Inferior parietal cortex (tissue), 1 donor: ENCODE measurements at regions not wholly inside any gene's neighbourhood (a gene's known extent, or its start where the extent isn't known, plus 50 kb on each side); places are given as distances from the start of the nearest gene placed in this dataset.
"Not testable (repeated sequence)": the region's sequence is repeated elsewhere in the genome, so short reads cannot be mapped to it uniquely, and the experiment has no call there.

Experiments used
- DNase-seq: peaks from one replicate; pipeline ENCODE4 v3.0.0-alpha.2; 2016; ENCODE audit errors: extremely low spot score

DNA sequence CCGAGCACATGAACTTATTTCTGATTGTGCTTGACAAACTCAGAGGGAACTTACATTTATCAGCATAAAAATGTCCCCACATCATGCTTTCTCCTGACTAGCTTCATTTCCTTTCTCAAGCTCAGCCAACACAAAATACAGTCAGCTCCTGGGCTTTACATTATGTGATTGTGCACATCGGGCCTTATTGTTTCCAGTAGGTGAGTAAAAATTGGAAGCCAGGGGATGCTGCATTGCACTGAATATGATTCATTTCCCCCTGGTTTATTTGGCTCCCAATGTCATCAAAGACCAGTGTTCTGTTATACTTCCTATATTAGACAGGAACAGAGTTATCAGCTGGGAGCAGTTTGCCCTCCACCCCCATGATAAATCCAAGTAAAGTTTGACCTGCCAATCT is 521.8 kb downstream of the RMST start:
- no peak for DNase-seq

DNA sequence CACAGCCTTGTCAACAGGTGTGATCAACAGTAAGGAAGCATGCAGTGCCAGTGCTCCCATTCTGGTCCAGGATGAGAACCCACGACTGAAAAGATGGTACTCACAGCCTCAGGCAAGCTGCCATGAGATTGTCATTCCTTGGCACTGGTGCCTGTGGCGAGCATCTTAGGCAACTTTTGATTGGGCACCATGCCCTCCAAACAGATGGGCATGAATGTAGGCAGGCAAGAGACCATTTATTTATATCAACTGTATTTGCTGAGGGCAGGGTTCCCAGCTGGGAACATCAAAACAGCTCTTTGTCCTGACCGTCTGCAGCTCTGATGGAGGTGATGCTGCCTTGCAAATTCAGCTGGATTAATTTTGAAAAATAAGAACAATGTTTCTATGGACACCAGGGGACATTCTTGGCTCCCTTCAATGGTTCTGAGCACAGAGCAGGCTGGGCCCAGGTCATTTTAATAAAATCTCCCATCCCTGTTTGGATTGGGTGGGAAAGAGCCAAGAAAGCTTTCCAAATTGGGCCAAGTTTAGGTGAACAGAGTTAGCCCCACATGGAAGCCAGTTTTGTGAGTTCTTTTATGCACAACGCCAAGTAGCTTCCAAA is 522.5 kb downstream of the RMST start:
- DNase-seq: peak; percentile 4

DNA sequence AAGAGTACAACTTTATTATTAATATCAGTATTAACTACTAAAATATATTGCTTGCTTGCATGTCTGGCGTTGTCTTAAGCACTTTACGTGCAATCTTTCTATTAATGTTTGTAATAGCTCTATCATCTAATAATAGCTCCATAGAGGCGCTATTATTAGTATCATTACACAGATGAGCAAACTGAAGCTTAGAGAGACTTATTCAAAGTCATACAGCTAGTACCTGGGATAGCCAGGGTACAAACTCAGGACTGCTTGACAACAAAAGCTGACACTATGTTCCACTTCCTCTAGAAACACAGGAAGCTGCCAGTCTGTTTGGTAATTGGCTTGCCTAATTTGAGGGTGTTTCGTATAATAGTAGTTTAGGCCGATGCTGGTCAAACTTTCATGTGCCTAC is 523.2 kb downstream of the RMST start:
- DNase-seq: no peak

DNA sequence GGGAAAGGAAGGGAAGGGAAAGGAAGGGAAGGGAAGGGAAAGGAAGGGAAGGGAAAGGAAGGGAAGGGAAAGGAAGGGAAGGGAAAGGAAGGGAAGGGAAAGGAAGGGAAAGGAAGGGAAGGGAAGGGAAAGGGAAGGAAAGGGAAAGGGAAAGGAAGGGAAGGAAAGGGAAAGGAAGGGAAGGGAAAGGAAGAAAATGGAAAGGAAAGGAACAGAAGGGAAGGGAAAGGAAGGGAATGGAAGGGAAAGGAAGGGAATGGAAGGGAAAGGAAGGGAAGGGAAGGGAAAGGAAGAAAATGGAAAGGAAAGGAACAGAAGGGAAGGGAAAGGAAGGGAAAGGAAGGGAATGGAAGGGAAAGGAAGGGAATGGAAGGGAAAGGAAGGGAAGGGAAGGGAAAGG is 526.0 kb downstream of the RMST start:
- not testable (repeated sequence) for DNase-seq

DNA sequence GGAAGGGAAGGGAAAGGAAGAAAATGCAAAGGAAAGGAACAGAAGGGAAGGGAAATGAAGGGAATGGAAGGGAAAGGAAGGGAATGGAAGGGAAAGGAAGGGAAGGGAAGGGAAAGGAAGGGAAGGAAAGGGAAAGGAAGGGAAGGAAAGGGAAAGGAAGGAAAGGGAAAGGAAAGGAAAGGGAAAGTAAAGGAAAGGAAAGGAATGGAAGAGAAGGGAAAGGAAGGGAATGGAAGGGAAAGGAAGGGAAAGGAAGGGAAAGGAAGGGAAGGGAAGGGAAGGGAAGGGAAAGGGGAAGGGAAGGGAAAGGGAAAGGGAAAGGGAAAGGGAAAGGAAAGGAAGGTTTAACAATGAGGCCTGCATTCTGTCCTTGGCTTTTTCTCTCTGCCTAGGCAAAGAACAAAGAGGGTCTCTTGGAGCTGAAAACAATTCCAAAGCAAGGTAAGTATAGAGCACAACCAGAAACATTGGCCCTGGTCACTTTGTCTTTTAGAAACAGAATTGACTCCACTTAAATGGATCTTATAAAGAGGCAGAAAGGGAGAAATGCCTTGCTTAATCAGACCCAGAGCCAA is 525.9 kb upstream of the TMPO start:
- DNase-seq: no peak

DNA sequence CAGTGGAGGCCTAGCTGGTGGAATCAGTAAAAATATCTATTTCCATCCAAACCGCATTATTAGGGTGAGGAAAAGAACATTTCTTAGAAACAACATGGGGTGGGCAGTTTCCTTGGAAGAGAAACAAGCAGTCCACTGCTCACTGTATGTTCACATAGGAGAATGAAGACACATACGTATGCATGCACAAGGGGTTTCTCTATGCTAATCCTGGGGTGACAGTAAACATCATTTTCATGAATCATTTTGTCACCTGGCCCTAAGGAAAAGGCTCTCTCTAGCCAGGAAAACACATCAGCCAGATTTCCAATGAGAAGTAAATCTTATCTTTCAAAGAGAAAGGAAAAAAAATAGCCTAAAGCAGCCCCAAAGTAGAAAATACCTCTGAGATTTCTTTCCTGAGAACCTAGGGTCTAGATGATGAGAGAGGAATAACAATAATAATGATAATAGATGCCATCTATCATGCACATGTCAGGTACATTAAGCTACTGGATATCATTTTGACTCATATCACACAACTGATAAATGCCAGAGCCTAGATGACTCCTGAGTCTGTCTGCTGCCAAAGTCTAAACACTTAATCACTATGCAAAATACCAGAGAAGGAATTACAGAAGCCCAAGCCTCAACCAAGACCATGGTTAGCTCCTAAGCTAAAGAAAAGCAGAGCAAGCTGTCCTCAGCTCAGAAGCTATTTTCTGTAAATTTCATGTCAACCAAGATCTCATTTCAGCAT is 520.5 kb upstream of the TMPO start:
- no peak for DNase-seq

DNA sequence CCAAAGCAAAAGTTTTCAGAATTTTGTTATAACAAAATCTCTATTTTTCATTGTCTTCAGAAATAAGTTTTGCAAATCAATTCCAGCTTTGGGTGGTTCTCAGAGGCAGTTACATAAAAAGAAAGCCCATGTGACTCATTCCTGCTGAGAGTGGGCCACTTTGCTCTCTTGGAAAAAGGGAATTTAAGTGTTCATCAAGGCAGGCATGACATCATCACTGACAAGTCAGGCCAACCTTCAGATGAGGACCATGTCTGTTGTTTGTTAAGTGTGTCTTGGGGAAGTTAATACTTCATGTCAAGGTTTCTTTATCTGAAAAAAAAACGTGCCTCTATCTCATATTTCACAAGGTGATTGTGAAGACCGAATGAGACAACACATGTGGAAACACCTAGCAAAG is 519.8 kb upstream of the TMPO start:
- DNase-seq: no peak

DNA sequence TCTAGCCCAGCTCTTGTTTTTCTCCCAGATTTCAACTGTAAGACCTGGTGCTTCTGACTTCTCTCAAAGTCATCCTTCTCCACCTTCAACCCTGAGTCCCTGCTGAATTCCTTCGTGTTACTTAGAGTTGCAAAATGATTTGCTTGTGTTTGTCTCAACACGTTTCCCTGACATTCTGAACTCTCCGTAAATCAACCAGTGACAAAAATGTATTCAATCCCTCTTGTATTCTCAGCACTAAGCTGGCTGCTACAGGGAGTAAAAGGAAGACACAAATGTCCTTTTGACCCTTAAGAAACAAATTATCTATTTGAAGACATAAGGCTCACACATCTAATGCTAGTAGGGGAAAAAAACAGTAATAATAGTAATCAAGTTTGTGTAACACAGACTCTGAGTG is 514.0 kb upstream of the TMPO start:
- DNase-seq: no peak

DNA sequence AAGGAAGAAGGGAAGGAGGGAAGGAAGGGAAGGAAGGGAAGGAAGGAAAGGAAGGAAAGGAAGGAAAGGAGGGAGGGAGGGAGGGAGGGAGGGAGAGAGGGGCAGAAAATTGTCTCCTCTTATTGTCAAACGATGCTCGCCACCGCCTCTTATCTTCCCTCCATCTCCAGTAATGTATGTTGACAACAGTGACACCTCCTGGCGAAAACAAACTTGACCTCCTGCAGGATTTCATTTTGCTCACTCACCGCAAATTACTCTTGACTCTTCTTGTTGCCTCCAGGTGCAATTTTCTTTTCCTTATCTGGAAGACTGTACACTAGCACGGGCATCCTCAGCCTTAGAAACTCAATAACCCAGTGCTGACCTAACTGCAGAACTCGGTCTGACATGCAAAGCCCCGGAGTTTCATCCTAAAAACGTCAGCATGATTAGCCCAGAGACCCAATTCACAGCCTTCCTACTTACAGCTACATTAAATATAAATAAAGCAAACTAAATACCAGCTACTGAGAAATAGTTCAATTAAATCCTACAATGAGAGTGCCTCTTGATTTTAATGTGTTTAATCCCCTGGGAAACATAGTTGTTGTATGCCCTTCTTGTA is 512.4 kb upstream of the TMPO start:
- DNase-seq: peak; percentile 40

DNA sequence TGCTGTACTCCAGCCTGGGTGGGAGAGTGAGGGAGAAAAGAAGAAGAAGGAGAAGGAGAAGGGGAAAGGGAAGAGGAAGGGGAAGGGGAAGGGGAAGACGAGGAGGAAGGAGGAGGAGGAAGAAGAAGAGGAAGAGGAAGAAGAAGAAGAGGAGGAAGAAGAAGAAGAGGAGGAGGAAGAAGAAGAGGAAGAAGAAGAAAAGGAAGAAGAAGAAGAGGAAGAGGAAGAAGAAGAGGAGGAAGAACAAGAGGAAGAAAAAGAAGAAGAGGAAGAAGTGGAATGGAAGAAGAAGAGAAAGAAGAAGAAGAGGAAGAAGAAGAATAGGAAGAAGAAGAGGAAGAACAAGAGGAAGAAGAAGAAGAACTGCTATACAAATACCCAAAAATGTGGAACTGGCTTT is 507.4 kb upstream of the TMPO start:
- no peak for DNase-seq

DNA sequence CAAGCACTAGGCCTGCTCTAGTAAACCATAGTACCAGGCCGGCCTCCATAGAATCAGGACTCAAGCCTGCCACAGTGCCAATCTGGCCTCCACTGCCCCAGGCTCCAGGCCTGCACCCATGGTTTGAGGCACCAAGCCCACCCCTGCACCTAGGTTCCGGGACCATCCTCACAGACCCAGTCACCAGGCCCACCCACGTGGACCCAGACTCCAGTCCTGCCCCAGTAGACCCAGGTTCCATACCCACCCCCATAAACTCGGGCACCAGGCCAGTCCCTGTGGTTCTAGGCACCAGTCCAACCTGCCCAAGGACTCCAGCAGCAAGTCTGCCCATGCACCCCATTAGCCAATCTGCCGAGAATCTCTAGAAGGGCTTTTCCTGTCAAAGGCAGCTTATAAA is 501.8 kb upstream of the TMPO start:
- no peak for DNase-seq

DNA sequence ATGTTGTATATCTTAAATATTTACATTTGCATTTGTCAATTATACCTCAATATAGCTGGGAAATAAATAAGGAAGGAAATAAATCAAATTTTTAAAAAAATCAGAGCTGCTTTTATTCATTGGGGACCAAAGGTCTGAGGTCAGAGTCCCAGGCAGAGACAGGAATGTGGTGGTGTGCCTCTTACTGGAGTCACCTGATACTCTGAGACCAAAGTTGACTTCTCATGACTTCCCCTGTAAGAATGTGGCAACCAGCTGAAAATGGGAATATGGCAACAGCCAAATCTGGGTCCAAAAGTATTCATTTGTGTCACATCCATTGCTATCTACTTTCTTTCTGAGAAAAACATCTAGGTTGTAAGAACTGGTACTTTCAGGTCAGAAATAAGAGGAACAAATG is 496.6 kb upstream of the TMPO start:
- DNase-seq: no peak

DNA sequence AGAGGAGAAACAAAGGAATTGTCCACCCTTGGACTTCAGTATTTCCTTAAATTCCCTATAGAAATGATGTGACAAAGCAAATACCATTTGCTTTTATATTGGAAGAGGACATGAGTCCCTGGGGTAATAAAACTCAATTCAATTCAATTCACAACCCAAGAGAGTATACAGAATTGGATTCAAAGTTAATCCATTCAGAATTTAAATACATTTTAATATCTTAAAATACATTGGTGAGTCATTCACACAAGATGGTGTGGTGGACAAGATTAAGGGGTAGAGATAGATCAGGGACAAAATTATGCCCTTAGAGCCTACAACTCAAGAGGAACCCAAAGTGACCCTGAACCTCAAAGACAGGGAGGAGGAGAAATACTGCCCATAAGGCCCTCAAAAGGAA is 495.0 kb upstream of the TMPO start:
- DNase-seq: no peak

DNA sequence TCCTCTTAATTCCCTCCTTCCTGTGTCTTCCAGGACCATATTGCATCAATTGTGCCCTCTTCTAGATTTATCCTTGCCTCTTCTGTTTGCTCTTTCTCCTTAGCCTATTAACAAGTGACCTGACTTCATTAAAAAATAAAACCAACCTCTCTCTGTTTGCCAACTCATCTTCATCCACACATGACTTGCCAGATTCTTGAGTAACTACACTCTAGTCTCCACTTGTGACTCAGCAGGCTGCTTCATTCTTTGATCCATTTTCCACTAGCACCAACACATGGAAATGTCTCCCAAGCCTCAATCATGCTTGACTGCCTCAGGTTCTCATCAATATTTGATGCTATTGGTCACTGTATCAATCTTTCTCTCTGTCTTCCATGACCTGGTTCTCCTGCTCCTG is 492.4 kb upstream of the TMPO start:
- DNase-seq: no peak

DNA sequence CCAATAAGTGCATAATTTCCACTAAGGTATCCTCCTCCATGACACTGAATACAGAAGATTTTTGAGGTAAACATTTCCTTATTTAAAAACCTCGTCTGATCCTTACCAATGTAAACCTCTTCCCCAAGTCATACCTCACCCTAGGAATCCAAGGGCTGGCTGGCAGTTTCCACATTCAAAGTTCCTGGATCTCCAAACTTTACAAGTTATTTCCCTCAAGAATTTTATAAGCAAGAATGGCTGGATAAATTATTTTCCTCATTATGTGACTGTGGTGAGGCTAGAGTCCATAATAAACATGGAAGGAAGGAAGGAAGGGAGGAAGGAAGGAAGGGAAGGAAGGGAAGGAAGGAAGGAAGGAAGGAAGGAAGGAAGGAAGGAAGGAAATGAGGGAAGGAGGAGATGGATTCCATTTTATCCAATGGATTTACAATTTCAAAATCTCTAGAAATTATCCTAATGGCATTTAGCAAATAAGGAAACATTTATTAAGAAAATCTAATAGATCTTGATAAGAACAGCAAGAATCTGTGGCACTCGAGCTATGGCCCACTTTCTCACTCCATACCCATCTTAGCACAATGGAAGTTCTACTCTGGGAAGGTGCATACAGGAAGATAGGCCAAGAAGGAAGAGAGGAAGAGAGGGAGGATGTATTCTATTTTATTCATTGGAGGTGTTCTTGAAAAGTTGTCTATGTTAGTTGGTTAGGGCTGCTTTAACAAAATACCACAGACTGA is 477.8 kb upstream of the TMPO start:
- DNase-seq: no peak

DNA sequence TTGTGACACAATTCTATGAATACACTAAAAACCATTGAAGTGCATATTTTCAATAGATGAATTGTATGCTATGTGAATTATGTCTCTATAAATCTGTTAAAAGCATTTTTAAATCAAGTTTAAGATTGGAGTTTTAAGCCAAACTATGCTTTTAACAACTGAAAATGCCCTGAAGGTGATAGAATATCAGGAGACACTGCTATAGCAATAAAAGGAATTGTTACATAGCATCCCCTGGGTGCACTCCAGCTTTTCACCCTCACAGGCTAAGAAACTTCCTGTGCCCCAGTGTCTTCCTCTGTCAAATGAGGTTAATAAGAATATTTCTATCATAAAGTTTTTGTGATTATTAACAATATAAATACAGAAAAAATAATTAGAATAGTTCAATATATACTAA is 472.7 kb upstream of the TMPO start:
- no peak for DNase-seq

DNA sequence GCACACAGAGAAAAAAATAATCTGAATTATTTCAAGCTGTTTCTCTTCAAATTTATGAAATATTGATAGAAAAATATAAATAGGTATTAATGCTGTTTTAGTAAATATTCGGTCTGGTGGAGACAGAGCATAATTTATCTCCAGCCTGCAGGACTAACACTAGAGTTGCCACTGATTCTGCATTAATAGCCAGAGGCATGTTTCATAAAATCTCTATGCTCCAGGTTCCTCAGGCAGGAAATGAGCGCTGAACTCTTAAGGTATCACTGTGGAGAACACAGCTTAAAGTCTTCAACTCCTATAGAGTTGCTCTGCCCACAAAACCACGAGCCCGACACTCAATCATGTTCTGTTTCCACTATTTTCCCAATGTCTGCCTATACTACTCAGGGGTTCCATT is 470.0 kb upstream of the TMPO start:
- no peak for DNase-seq

DNA sequence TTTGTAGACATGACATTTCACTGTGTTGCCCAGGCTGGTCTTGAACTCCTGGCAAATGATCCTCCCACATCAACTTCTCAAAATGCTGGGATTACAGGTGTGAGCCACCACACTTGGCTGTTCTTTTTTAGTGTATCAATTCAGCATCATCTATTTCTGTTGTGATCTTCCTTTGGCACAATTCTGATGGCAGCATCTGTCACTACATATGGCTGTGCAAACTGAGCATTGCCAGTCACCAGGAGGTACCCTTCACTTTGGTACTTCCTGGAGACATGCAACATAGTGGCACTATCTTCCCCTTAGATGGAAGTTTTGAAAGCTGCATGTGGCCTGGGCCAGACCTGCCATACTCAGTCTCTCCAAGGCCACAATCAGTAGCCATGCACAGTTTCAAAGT is 467.1 kb upstream of the TMPO start:
- no peak for DNase-seq

DNA sequence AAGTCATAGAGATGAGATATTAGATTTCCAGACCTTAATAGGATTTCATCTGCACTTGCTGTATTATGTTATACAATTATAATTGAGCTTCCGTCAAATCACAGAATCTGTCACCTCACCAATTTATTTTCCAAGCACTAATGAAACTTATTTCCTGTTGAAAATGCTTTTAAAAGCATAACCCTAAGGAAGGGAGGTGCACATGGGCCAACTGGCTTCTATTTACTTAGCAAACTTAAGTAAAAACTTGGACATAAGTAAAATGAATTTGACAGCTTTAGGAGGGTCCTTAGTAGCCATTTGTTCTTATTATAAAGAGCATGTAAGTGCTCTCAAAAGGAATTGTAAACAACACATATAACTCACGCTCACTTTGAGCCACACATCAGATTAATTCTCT is 462.2 kb upstream of the TMPO start:
- DNase-seq: no peak

DNA sequence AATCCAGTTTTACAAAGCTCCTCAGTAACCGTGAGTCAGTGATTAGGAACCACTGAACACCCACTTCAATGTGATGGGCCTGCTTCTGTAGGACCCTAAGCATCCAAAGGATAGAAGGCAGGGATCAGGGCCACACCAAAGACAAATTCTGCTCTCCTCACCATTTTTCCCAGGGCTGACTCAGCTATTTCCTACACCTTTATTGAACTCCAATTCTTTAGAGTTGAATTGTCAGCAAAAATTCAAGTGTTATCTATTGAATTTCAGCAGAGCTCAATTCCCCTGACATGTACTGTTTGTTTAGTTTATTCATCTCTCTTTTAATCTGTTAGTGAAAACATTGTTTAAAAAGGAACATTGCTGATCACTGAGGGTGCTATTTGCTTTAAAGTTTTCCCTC is 457.7 kb upstream of the TMPO start:
- no peak for DNase-seq

DNA sequence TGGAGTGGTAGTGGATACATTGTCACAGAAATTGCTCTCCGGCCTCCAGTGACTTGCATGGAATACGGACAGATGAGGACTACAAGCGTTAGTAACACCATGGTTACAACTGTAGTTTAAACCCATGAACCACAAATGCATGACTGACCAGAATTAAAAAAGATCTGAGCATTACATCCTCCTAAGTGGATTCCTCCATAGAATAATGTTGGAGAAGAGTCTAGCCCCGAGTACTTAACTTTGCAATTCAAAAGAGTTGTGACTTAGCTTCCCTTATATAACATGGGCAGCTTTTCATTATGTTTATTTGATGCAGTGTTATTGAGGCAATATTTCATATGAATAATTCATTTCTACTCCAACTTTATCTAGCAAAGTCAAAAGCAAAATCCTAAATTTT is 457.2 kb upstream of the TMPO start:
- no peak for DNase-seq

DNA sequence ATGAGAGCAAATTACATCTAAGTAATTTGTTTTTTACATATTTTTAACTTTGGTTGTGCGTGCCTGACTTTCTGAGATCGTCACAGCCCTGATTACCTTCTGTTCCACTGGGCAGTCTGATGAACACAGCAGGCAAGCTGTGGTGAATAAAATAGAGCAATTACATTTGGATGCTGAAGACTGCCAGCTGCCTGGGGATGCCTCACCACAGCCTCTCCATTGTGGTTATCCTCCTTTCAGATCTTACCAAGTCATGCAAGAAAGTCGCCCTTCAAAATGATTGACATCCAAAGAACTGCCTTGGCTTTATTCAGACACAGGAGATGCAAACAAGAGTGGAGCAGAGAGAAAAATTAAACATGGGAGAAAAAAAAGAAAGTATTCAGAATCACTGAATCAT is 456.6 kb upstream of the TMPO start:
- DNase-seq: no peak
